Upper lobe of left lung (tissue), 4 donors: ENCODE measurements at regions not wholly inside any gene's neighbourhood (a gene's known extent, or its start where the extent isn't known, plus 50 kb on each side); places are given as distances from the start of the nearest gene placed in this dataset.

Experiments
- EP300 ChIP-seq, 4 donors: sonication (generic); formaldehyde crosslinking; IDR thresholded peaks; one replicate each; pipeline ENCODE4 v1.5.1; 2017; ENCODE audit warnings: antibody characterized with exemption in 4 of 4, control low read depth in 2 of 4
- POLR2A ChIP-seq, 4 donors: fragments of 450-650 bp; IDR thresholded peaks; one replicate each; pipeline ENCODE4 v1.5.1; 2016 to 2017; ENCODE audit warnings: antibody characterized with exemption in 4 of 4, mild to moderate bottlenecking in 2 of 4
- POLR2AphosphoS5 ChIP-seq, 2 donors: sonication (generic); formaldehyde crosslinking; IDR thresholded peaks; one replicate each; pipeline ENCODE4 v1.5.1; 2017; ENCODE audit warnings: antibody characterized with exemption in 2 of 2
- TF ChIP-seq, protein P1 (sequence below), 6 experiments: fragments of 450-650 bp in 4 of 6; fragments of 200-600 bp in 2 of 6; sonication (generic) in 2 of 6; IDR thresholded peaks; one replicate each; pipeline ENCODE4 v1.5.1; 2016 to 2019; ENCODE audit warnings: antibody characterized with exemption in 6 of 6

GRCh38 chr3:102360183-102360860 is 74.5 kb upstream of the ZPLD1 start:
- TF ChIP-seq, protein P1, sequence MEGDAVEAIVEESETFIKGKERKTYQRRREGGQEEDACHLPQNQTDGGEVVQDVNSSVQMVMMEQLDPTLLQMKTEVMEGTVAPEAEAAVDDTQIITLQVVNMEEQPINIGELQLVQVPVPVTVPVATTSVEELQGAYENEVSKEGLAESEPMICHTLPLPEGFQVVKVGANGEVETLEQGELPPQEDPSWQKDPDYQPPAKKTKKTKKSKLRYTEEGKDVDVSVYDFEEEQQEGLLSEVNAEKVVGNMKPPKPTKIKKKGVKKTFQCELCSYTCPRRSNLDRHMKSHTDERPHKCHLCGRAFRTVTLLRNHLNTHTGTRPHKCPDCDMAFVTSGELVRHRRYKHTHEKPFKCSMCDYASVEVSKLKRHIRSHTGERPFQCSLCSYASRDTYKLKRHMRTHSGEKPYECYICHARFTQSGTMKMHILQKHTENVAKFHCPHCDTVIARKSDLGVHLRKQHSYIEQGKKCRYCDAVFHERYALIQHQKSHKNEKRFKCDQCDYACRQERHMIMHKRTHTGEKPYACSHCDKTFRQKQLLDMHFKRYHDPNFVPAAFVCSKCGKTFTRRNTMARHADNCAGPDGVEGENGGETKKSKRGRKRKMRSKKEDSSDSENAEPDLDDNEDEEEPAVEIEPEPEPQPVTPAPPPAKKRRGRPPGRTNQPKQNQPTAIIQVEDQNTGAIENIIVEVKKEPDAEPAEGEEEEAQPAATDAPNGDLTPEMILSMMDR (IDR thresholded peaks at IDR 0.05): no peak
- no peak for TF ChIP-seq POLR2AphosphoS5 (IDR thresholded peaks at IDR 0.05)
- no peak for TF ChIP-seq POLR2A (IDR thresholded peaks at IDR 0.05)
- no peak for TF ChIP-seq EP300 (IDR thresholded peaks at IDR 0.05)
